ENCODE measurements at regions not wholly inside any gene's neighbourhood (a gene's known extent, or its start where the extent isn't known, plus 50 kb on each side); places are given as distances from the start of the nearest gene placed in this dataset.

DNA sequence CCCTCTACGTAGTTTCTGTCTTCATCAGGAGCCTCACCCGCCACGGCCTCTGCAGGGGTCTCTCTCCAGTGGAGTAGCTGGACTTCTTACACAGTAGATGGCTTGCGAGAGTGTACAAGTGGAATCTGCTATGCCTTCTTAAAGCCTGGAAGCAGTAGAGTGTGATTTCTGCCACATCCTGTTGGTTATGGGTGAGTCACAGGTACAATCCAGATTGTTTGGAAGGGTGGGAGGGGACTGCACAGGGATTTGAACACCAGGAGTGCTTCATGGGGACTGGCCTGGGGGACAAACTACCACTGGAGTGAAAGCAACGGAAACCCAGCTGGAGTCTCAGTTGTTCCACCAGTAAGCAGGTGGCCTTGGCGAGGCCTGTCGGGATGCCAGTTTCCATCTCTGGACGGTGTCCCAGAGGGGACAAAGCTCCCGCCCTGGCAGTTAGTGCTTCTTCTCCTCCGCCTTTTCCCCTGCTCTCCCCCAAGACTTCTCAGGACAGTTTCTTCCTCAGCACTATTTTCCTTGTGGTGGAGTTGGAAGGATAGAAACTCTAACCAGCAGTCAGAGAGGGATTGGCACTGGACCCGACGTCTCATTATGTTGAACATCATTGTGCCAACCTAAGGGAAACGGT, 85.0 kb upstream of the RCN1 start:
- Histone ChIP-seq H3K4me2 (no peak overlapping the region), H4K20me1 (no peaks in the 10 kb centered on the region), H3K27ac (no peak overlapping the region), H3K4me1 (no peaks in the 10 kb centered on the region), H3K27me3 (no peaks in the 10 kb centered on the region), H3K36me3 (no peaks in the 10 kb centered on the region), H3K4me3 (no peak overlapping the region), H3K9me3 (no peaks in the 10 kb centered on the region), H3K9ac (no peak overlapping the region)
- TF ChIP-seq Cebpa-rat (IDR thresholded peaks at IDR 0.05) = no peak

GRCh38 chr11:32003335-32003734, 87.5 kb upstream of the RCN1 start:
- Histone ChIP-seq H3K4me3 (no peak overlapping the region), H3K27ac (no peak overlapping the region), H3K36me3 (no peaks in the 10 kb centered on the region), H3K4me1 (no peaks in the 10 kb centered on the region), H4K20me1 (no peaks in the 10 kb centered on the region), H3K9me3 (no peaks in the 10 kb centered on the region), H3K27me3 (no peaks in the 10 kb centered on the region), H3K4me2 (no peak overlapping the region), H3K9ac (no peak overlapping the region)
- TF ChIP-seq Cebpa-rat (IDR thresholded peaks at IDR 0.05) = no peak

DNA sequence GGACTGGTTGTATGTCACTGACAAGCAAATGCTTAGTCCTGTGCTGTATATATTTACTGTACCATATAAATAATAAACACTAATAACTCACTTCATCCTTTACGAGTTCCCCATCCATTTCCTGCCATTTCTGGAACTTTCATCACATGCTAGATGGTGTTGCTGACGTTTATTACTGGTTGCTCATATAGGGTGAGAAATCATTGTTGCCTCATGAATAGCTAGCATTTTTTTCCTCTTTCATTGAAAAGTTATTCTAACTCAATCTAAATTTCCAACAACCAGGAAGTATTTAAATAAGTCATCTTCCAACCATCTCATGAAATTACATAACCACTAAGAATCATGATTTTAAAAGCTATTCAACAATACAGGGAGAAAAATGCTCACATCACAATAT, 88.6 kb upstream of the RCN1 start:
- Histone ChIP-seq H3K4me3 (no peak overlapping the region), H3K4me1 (no peaks in the 10 kb centered on the region), H3K9me3 (no peaks in the 10 kb centered on the region), H4K20me1 (no peaks in the 10 kb centered on the region), H3K4me2 (no peak overlapping the region), H3K27me3 (no peaks in the 10 kb centered on the region), H3K36me3 (no peaks in the 10 kb centered on the region), H3K9ac (no peak overlapping the region), H3K27ac (no peak overlapping the region)
- TF ChIP-seq Cebpa-rat (IDR thresholded peaks at IDR 0.05) = no peak

DNA sequence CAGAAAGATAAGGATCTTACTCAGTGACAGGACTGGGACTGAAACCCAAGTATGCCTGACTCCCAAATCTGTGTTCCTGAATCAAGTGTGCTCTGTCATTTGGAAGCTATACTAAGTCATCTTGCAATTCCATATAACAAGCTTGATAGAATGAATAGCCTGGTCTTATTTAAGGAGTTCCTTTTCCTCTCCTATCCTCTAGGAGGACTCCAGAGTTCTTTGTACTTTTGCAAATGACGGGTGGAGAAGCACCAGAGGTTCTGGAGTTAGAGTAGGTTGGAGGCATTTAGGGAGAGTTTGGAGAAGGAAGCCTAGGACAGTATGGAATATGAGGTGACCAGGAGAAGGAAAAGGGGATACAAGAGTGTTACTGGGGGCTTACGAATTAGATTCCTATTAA, 92.9 kb upstream of the RCN1 start:
- H3K4me3 ChIP-seq = no peak overlapping the region
- H3K4me1 ChIP-seq = peaks cover 10% of the 10 kb centered on the region; the same call in 1 of the 2 replicates
- H3K9me3 ChIP-seq = no peaks in the 10 kb centered on the region
- H4K20me1 ChIP-seq = no peaks in the 10 kb centered on the region
- no peaks in the 10 kb centered on the region for H3K27me3 ChIP-seq
- no peaks in the 10 kb centered on the region for H3K36me3 ChIP-seq
- H3K9ac ChIP-seq = no peak overlapping the region
- no peak overlapping the region for H3K27ac ChIP-seq
- no peak overlapping the region for H3K4me2 ChIP-seq
- no peak for TF ChIP-seq Cebpa-rat (IDR thresholded peaks at IDR 0.05)

- Histone ChIP-seq H3K4me2 (peak overlapping the region; percentile 54), H3K36me3 (no peaks in the 10 kb centered on the region), H3K27ac (no peak overlapping the region), H4K20me1 (no peaks in the 10 kb centered on the region), H3K4me1 (peaks cover 10% of the 10 kb centered on the region; the same call in 1 of the 2 replicates), H3K9ac (no peak overlapping the region), H3K27me3 (no peaks in the 10 kb centered on the region), H3K9me3 (no peaks in the 10 kb centered on the region), H3K4me3 (no peak overlapping the region)
- no peak for TF ChIP-seq Cebpa-rat (IDR thresholded peaks at IDR 0.05)
These were observed 94.6 kb upstream of the RCN1 start for GRCh38 chr11:31996159-31996881.

DNA sequence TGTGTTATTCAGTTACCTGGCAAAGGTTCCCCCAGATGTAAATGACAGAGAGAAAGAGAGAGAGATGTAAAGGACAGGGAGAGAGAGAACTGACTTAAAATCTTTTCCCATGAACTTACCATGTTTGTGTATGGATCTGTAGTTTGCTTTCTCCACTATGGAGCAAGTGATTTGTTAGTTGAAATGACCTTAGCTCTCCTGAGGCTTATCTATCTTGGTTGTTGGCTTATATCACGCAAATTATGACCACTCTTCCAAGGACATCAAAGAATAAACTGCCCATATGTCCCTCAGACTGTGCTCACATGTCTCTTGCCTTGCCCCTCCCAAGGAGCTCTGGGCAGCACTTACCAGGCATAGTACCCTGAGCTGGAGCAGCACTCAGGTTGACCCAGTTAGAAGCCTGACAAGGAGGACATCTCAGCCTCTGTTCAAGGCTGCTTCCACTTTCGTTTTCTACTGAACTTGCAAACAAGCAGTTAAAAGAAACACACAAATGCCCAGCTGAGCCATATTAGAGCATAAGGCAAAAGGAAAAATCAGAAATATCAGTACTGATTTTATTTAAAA, 95.3 kb upstream of the RCN1 start:
- peak overlapping the region; percentile 54 for H3K4me2 ChIP-seq
- no peak overlapping the region for H3K4me3 ChIP-seq
- no peaks in the 10 kb centered on the region for H3K9me3 ChIP-seq
- no peaks in the 10 kb centered on the region for H3K36me3 ChIP-seq
- H3K27ac ChIP-seq = no peak overlapping the region
- TF ChIP-seq Cebpa-rat (IDR thresholded peaks at IDR 0.05) = no peak
- H3K9ac ChIP-seq = no peak overlapping the region
- H4K20me1 ChIP-seq = no peaks in the 10 kb centered on the region
- H3K4me1 ChIP-seq = peaks cover 10% of the 10 kb centered on the region; the same call in 1 of the 2 replicates
- H3K27me3 ChIP-seq = no peaks in the 10 kb centered on the region

DNA sequence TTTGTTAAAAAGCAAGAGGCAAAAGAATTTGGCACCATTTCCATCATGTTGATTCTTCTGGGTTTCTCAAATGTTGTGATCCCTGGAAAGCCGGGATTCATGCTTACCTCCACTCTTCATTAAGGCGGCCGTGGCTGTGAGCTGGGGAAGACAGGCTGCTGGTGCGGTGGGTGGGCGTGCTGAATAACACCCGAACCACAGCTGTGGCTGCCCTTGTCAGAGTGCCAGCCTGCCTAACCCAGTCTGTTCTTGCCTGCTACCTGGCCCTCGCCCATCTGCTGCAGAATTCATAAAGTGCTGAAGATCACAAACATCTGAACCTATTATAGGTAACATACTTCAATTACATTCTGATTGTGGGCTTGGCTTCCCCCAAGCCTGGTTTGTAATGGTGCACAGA, 95.8 kb upstream of the RCN1 start:
- no peak overlapping the region for H3K27ac ChIP-seq
- peaks cover 10% of the 10 kb centered on the region; the same call in 1 of the 2 replicates for H3K4me1 ChIP-seq
- no peaks in the 10 kb centered on the region for H3K9me3 ChIP-seq
- H3K36me3 ChIP-seq = no peaks in the 10 kb centered on the region
- H3K4me2 ChIP-seq = no peak overlapping the region
- no peaks in the 10 kb centered on the region for H4K20me1 ChIP-seq
- no peak for TF ChIP-seq Cebpa-rat (IDR thresholded peaks at IDR 0.05)
- no peak overlapping the region for H3K4me3 ChIP-seq
- no peak overlapping the region for H3K9ac ChIP-seq
- H3K27me3 ChIP-seq = no peaks in the 10 kb centered on the region

- Histone ChIP-seq H4K20me1 (no peaks in the 10 kb centered on the region), H3K9me3 (peaks cover 7% of the 10 kb centered on the region; the same call in 1 of the 2 replicates), H3K4me2 (no peak overlapping the region), H3K9ac (no peak overlapping the region), H3K27me3 (no peaks in the 10 kb centered on the region), H3K4me3 (no peak overlapping the region), H3K4me1 (no peaks in the 10 kb centered on the region), H3K36me3 (no peaks in the 10 kb centered on the region), H3K27ac (no peak overlapping the region)
- no peak for TF ChIP-seq Cebpa-rat (IDR thresholded peaks at IDR 0.05)
These were observed 103.5 kb upstream of the RCN1 start for GRCh38 chr11:31987118-31988005.

- Histone ChIP-seq H3K36me3 (no peaks in the 10 kb centered on the region), H3K4me1 (no peaks in the 10 kb centered on the region), H3K27me3 (no peaks in the 10 kb centered on the region), H3K9ac (no peak overlapping the region), H3K27ac (no peak overlapping the region), H3K4me3 (no peak overlapping the region), H3K9me3 (peaks cover 7% of the 10 kb centered on the region; the same call in 1 of the 2 replicates), H3K4me2 (no peak overlapping the region), H4K20me1 (no peaks in the 10 kb centered on the region)
- no peak for TF ChIP-seq Cebpa-rat (IDR thresholded peaks at IDR 0.05)
These were observed 104.5 kb upstream of the RCN1 start for GRCh38 chr11:31986201-31986889.
